ENCODE measurements at regions not wholly inside any gene's neighbourhood (a gene's known extent, or its start where the extent isn't known, plus 50 kb on each side); places are given as distances from the start of the nearest gene placed in this dataset.

- no peak overlapping the region for H3K27ac ChIP-seq
- in situ Hi-C loops (cut with MboI; ENCODE audit: low pct_unique_long_range_greater_than_20kb in 2 of 9, low sequenced_read_pairs in 9 of 9, unreplicated experiment in 9 of 9) = no loop called here
- H3K4me1 ChIP-seq (replicated peaks in 1 of 2) = peaks cover 0 to 12% of the 10 kb centered on the region in 2 donors
- ATAC-seq (replicated peaks in 6 of 8) = no peak
- 18 to 100% (median 96%) methylated on average over 1 of the region's 1 CpG; no CpG with 5 or more reads in 4 of the 10 experiments for WGBS, 10 experiments
- no peak overlapping the region for H3K4me3 ChIP-seq
Observed at GRCh38 chr4:117634716-117635115, 399.6 kb upstream of the NDST3 start.

- H3K27ac ChIP-seq = no peak overlapping the region
- in situ Hi-C loops (cut with MboI; ENCODE audit: low pct_unique_long_range_greater_than_20kb in 2 of 9, low sequenced_read_pairs in 9 of 9, unreplicated experiment in 9 of 9) = no loop called here
- no peak overlapping the region for H3K4me3 ChIP-seq
- no peak for ATAC-seq (replicated peaks in 6 of 8)
- WGBS, 10 experiments = 80 to 100% methylated on average over 1 of the region's 1 CpG; no CpG with 5 or more reads in 8 of the 10 experiments
- peaks cover 0 to 14% of the 10 kb centered on the region in 2 donors for H3K4me1 ChIP-seq (replicated peaks in 1 of 2)
Observed at GRCh38 chr4:117637347-117637746, 396.9 kb upstream of the NDST3 start.

GRCh38 chr4:117640836-117641235 lies 393.4 kb upstream of the NDST3 start:
- 0 to 64% (median 43%) methylated on average over 1 of the region's 1 CpG; no CpG with 5 or more reads in 1 of the 10 experiments for WGBS, 10 experiments
- Histone ChIP-seq H3K4me3 (no peak overlapping the region), H3K4me1 (replicated peaks in 1 of 2) (peaks cover 0 to 2% of the 10 kb centered on the region in 2 donors), H3K27ac (no peak overlapping the region)
- in situ Hi-C loops (cut with MboI; ENCODE audit: low pct_unique_long_range_greater_than_20kb in 2 of 9, low sequenced_read_pairs in 9 of 9, unreplicated experiment in 9 of 9) = no loop called here
- ATAC-seq (replicated peaks in 6 of 8) = no peak

- 0 to 86% (median 49%) methylated on average over 1 to 3 of the region's 3 CpGs for WGBS, 10 experiments
- no peak for ATAC-seq (replicated peaks in 6 of 8)
- peaks cover 0 to 2% of the 10 kb centered on the region in 2 donors for H3K4me1 ChIP-seq (replicated peaks in 1 of 2)
- H3K4me3 ChIP-seq = no peak overlapping the region
- H3K27ac ChIP-seq = no peak overlapping the region
- in situ Hi-C loops (cut with MboI; ENCODE audit: low pct_unique_long_range_greater_than_20kb in 2 of 9, low sequenced_read_pairs in 9 of 9, unreplicated experiment in 9 of 9) = no loop called here
Observed at GRCh38 chr4:117641519-117641918, 392.8 kb upstream of the NDST3 start.

GRCh38 chr4:117654079-117654478 lies 380.2 kb upstream of the NDST3 start:
- Histone ChIP-seq H3K4me3 (no peak overlapping the region), H3K4me1 (replicated peaks in 1 of 2) (no peaks in the 10 kb centered on the region), H3K27ac (no peak overlapping the region)
- WGBS, 10 experiments = 0 to 54% (median 22%) methylated on average over 1 to 2 of the region's 2 CpGs
- peak in 1 of 8 experiments; percentile 34 for ATAC-seq (replicated peaks in 6 of 8)
- in situ Hi-C loops (cut with MboI; ENCODE audit: low pct_unique_long_range_greater_than_20kb in 2 of 9, low sequenced_read_pairs in 9 of 9, unreplicated experiment in 9 of 9) = no loop called here

GRCh38 chr4:117660668-117661067 lies 373.6 kb upstream of the NDST3 start:
- in situ Hi-C loops (cut with MboI; ENCODE audit: low pct_unique_long_range_greater_than_20kb in 2 of 9, low sequenced_read_pairs in 9 of 9, unreplicated experiment in 9 of 9) = no loop called here
- H3K4me3 ChIP-seq = no peak overlapping the region
- H3K27ac ChIP-seq = no peak overlapping the region
- peak in 1 of 8 experiments; percentile 25 for ATAC-seq (replicated peaks in 6 of 8)
- 0 to 100% (median 77%) methylated on average over 1 of the region's 1 CpG; no CpG with 5 or more reads in 2 of the 10 experiments for WGBS, 10 experiments
- H3K4me1 ChIP-seq (replicated peaks in 1 of 2) = no peaks in the 10 kb centered on the region

GRCh38 chr4:117661091-117662072 lies 372.9 kb upstream of the NDST3 start:
- no peak overlapping the region for H3K27ac ChIP-seq
- in situ Hi-C loops (cut with MboI; ENCODE audit: low pct_unique_long_range_greater_than_20kb in 2 of 9, low sequenced_read_pairs in 9 of 9, unreplicated experiment in 9 of 9) = no loop called here
- WGBS, 10 experiments = 0 to 100% (median 92%) methylated on average over 1 to 2 of the region's 2 CpGs; no CpG with 5 or more reads in 1 of the 10 experiments
- H3K4me1 ChIP-seq (replicated peaks in 1 of 2) = no peaks in the 10 kb centered on the region
- no peak overlapping the region for H3K4me3 ChIP-seq
- ATAC-seq (replicated peaks in 6 of 8) = no peak

GRCh38 chr4:117664706-117665444 lies 369.4 kb upstream of the NDST3 start:
- 0 to 100% (median 63%) methylated on average over 1 to 3 of the region's 3 CpGs for WGBS, 10 experiments
- Histone ChIP-seq H3K4me3 (no peak overlapping the region), H3K27ac (no peak overlapping the region), H3K4me1 (replicated peaks in 1 of 2) (no peaks in the 10 kb centered on the region)
- no peak for ATAC-seq (replicated peaks in 6 of 8)
- in situ Hi-C loops (cut with MboI; ENCODE audit: low pct_unique_long_range_greater_than_20kb in 2 of 9, low sequenced_read_pairs in 9 of 9, unreplicated experiment in 9 of 9) = no loop called here

GRCh38 chr4:117676153-117676552 lies 358.1 kb upstream of the NDST3 start:
- ATAC-seq (replicated peaks in 6 of 8) = peak in 1 of 8 experiments; percentile 45
- Histone ChIP-seq H3K4me3 (no peak overlapping the region), H3K27ac (no peak overlapping the region), H3K4me1 (replicated peaks in 1 of 2) (no peaks in the 10 kb centered on the region)
- 0 to 50% (median 5%) methylated on average over 1 of the region's 1 CpG; no CpG with 5 or more reads in 2 of the 10 experiments for WGBS, 10 experiments
- in situ Hi-C loops (cut with MboI; ENCODE audit: low pct_unique_long_range_greater_than_20kb in 2 of 9, low sequenced_read_pairs in 9 of 9, unreplicated experiment in 9 of 9) = no loop called here

GRCh38 chr4:117678861-117679260 lies 355.4 kb upstream of the NDST3 start:
- WGBS, 10 experiments = 20 to 69% (median 60%) methylated on average over 1 to 4 of the region's 4 CpGs; no CpG with 5 or more reads in 4 of the 10 experiments
- no peak for ATAC-seq (replicated peaks in 6 of 8)
- H3K4me3 ChIP-seq = no peak overlapping the region
- in situ Hi-C loops (cut with MboI; ENCODE audit: low pct_unique_long_range_greater_than_20kb in 2 of 9, low sequenced_read_pairs in 9 of 9, unreplicated experiment in 9 of 9) = no loop called here
- H3K4me1 ChIP-seq (replicated peaks in 1 of 2) = no peaks in the 10 kb centered on the region
- H3K27ac ChIP-seq = no peak overlapping the region

GRCh38 chr4:117691572-117692351 lies 342.5 kb upstream of the NDST3 start:
- Histone ChIP-seq H3K4me3 (no peak overlapping the region), H3K4me1 (replicated peaks in 1 of 2) (no peaks in the 10 kb centered on the region), H3K27ac (no peak overlapping the region)
- in situ Hi-C loops (cut with MboI; ENCODE audit: low pct_unique_long_range_greater_than_20kb in 2 of 9, low sequenced_read_pairs in 9 of 9, unreplicated experiment in 9 of 9) = no loop called here
- 40 to 100% (median 88%) methylated on average over 1 to 4 of the region's 7 CpGs; no CpG with 5 or more reads in 5 of the 10 experiments for WGBS, 10 experiments
- ATAC-seq (replicated peaks in 6 of 8) = peak in 1 of 8 experiments; percentile 19

- WGBS, 10 experiments = 60 to 71% methylated on average over 1 of the region's 1 CpG; no CpG with 5 or more reads in 8 of the 10 experiments
- in situ Hi-C loops (cut with MboI; ENCODE audit: low pct_unique_long_range_greater_than_20kb in 2 of 9, low sequenced_read_pairs in 9 of 9, unreplicated experiment in 9 of 9) = no loop called here
- H3K27ac ChIP-seq = no peak overlapping the region
- no peak for ATAC-seq (replicated peaks in 6 of 8)
- no peak overlapping the region for H3K4me3 ChIP-seq
- H3K4me1 ChIP-seq (replicated peaks in 1 of 2) = no peaks in the 10 kb centered on the region
Observed at GRCh38 chr4:117692538-117692937, 341.7 kb upstream of the NDST3 start.
